Right lobe of liver (tissue), 4 donors: ENCODE measurements at regions not wholly inside any gene's neighbourhood (a gene's known extent, or its start where the extent isn't known, plus 50 kb on each side); places are given as distances from the start of the nearest gene placed in this dataset.

Experiments used
- CTCF ChIP-seq, 4 donors: fragments of 200-600 bp in 3 of 4; fragments of 450-650 bp in 1 of 4; IDR thresholded peaks; one replicate each; pipeline versions ENCODE4 v1.5.1 to v1.8.0; 2016 to 2022; ENCODE audit warnings: antibody characterized with exemption in 4 of 4, mild to moderate bottlenecking in 2 of 4
- POLR2A ChIP-seq: fragments of 450-650 bp; IDR thresholded peaks from one replicate; pipeline ENCODE4 v1.6.1; 2017; ENCODE audit warnings: antibody characterized with exemption, mild to moderate bottlenecking
- donor health status: DM: no; HTN: no; CAD: no.
- donor health status: DM: no; HTN: no; CAD: no.
- donor health status: DM: no; HTN: yes; CAD: no.

- TF ChIP-seq POLR2A: no peak
- no peak for TF ChIP-seq CTCF (IDR thresholded peaks at IDR 0.05)
Observed at GRCh38 chr2:106978647-106979046, 92.7 kb upstream of the ST6GAL2 start.
